ENCODE measurements at regions not wholly inside any gene's neighbourhood (a gene's known extent, or its start where the extent isn't known, plus 50 kb on each side); places are given as distances from the start of the nearest gene placed in this dataset.

- no peak for TF ChIP-seq CTCF (conservative IDR thresholded peaks at IDR 0.05; ENCODE audit: low read depth, low read length)
- no peak for TF ChIP-seq EZH2 (IDR thresholded peaks at IDR 0.05; ENCODE audit: low read length, unreplicated experiment)
Observed at GRCh38 chr16:35841632-35842031, 2382.2 kb downstream of the TP53TG3F start.

Data from PC-3 (cell line).